ENCODE measurements at regions not wholly inside any gene's neighbourhood (a gene's known extent, or its start where the extent isn't known, plus 50 kb on each side); places are given as distances from the start of the nearest gene placed in this dataset.

- no peak for TF ChIP-seq EP300 (IDR thresholded peaks at IDR 0.05; ENCODE audit: borderline replicate concordance in 1 of 2, control insufficient read depth in 1 of 2, low read depth in 2 of 2, low read length in 2 of 2)
Observed at GRCh38 chr2:153601812-153602211, 123.2 kb upstream of the RPRM start (continued).

GRCh38 chr2:153604133-153604532 is 125.6 kb upstream of the RPRM start:
- BruUV-seq (replicated peaks), result no TSS peak
- no peak overlapping the region for H3K4me3 ChIP-seq
- H3K9me3 ChIP-seq (replicated peaks; ENCODE audit: control insufficient read depth, insufficient read depth, low read length), result no peaks in the 10 kb centered on the region
- WGBS (ENCODE audit: insufficient coverage, insufficient replicate concordance, low lambda C conversion rate, missing lambda C conversion rate), result 0% methylated on average over 1 of the region's 1 CpG
- no peaks in the 10 kb centered on the region for H3K36me3 ChIP-seq (ENCODE audit: control insufficient read depth in 2 of 2, insufficient read depth in 2 of 2, low read length in 1 of 2)
- H2AFZ ChIP-seq (ENCODE audit: control insufficient read depth, low read depth, low read length), result no peak overlapping the region
- H3K27ac ChIP-seq (ENCODE audit: control insufficient read depth, insufficient read depth), result no peak overlapping the region
- H3K4me2 ChIP-seq (ENCODE audit: control insufficient read depth, insufficient read depth), result no peak overlapping the region
- H3K9ac ChIP-seq (ENCODE audit: control insufficient read depth, insufficient read depth, low read length), result no peak overlapping the region
- intact Hi-C loops (cut with micrococcal nuclease; ENCODE audit: unreplicated experiment), result no loop called here
- ChIA-PET SMC1A (ENCODE audit: uncharacterized antibody, unreplicated experiment) (interaction anchor here (1.0 kb wide), 1 partner anchor 17 kb away, joined by 3 read pairs; no protein-coding TSS in a partner anchor), POLR2A (no interaction called here), CTCF (no interaction called here), RAD21 (ENCODE audit: unreplicated experiment) (no interaction called here)
- no peak for FAIRE-seq
- in situ Hi-C loops (cut with MboI), result no loop called here
- H3K79me2 ChIP-seq (ENCODE audit: control insufficient read depth, insufficient read depth, low read length), result no peaks in the 10 kb centered on the region
- no peaks in the 10 kb centered on the region for H3K4me1 ChIP-seq (ENCODE audit: control insufficient read depth, insufficient read depth, low read length)
- no peaks in the 10 kb centered on the region for H4K20me1 ChIP-seq (ENCODE audit: control insufficient read depth, insufficient read depth)
- no peak for ATAC-seq
- no peaks in the 10 kb centered on the region for H3K27me3 ChIP-seq (replicated peaks in 1 of 2; ENCODE audit: control insufficient read depth in 2 of 2, insufficient read depth in 2 of 2, low read length in 1 of 2)
- DNase-seq (ENCODE audit: low read depth, low spot score), result no peak
- TF ChIP-seq ZNF274 (IDR thresholded peaks at IDR 0.05; ENCODE audit: insufficient read depth, insufficient read length), result no peak
- TF ChIP-seq ETV6 (conservative IDR thresholded peaks at IDR 0.05 in 1 of 2, IDR thresholded peaks at IDR 0.05 in 1 of 2; ENCODE audit: borderline replicate concordance in 1 of 2, low read depth in 1 of 2), result no peak
- no peak for TF ChIP-seq CTCF (IDR thresholded peaks at IDR 0.05 in 2 of 3, conservative IDR thresholded peaks at IDR 0.05 in 1 of 3; ENCODE audit: control insufficient read depth in 2 of 3, extremely low read depth in 1 of 3, insufficient read depth in 1 of 3, low read depth in 3 of 3, low read length in 3 of 3)
- no peak for TF ChIP-seq STAT1 (conservative IDR thresholded peaks at IDR 0.05)
- no peak for TF ChIP-seq GABPA (IDR thresholded peaks at IDR 0.05; ENCODE audit: low read depth)
- TF ChIP-seq PAX5 (IDR thresholded peaks at IDR 0.05; ENCODE audit: borderline replicate concordance, low read depth, low read length), result no peak
- no peak for TF ChIP-seq WRNIP1 (IDR thresholded peaks at IDR 0.05; ENCODE audit: borderline replicate concordance, low read depth, low read length)
- TF ChIP-seq YY1 (IDR thresholded peaks at IDR 0.05; ENCODE audit: low read depth, low read length), result no peak
- TF ChIP-seq BCL3 (IDR thresholded peaks at IDR 0.05; ENCODE audit: borderline replicate concordance, insufficient read depth, low read depth, low read length, poor library complexity, severe bottlenecking), result no peak
- TF ChIP-seq RCOR1 (conservative IDR thresholded peaks at IDR 0.05; ENCODE audit: low read depth, low read length), result no peak
- TF ChIP-seq ELK1 (IDR thresholded peaks at IDR 0.05; ENCODE audit: low read depth, low read length), result no peak
- TF ChIP-seq USF1 (IDR thresholded peaks at IDR 0.05; ENCODE audit: borderline replicate concordance, extremely low read length, insufficient read depth, low read depth, low read length), result no peak
- no peak for TF ChIP-seq IRF3 (IDR thresholded peaks at IDR 0.05)
- TF ChIP-seq ATF3 (IDR thresholded peaks at IDR 0.05; ENCODE audit: borderline replicate concordance, extremely low read depth, low read depth, low read length), result no peak
